Breast epithelium (tissue), 4 donors: ENCODE measurements at regions not wholly inside any gene's neighbourhood (a gene's known extent, or its start where the extent isn't known, plus 50 kb on each side); places are given as distances from the start of the nearest gene placed in this dataset.
A peak's percentile ranks its signal among the peaks of the same experiment; 100 is the strongest.

Experiments used
- DNase-seq, 2 donors: peaks; one replicate each; pipeline ENCODE4 v3.0.0-alpha.2; 2019; ENCODE audit warnings: low spot score in 2 of 2
- H3K27ac ChIP-seq, 2 donors: fragments of 200-600 bp; sonication (generic) in 1 of 2; one replicate each; pipeline ENCODE4 v1.5.1; 2016 to 2019; ENCODE audit warnings: mild to moderate bottlenecking in 1 of 2
- H3K27me3 ChIP-seq, 2 donors: fragments of 200-600 bp; sonication (generic) in 1 of 2; one replicate each; pipeline versions ENCODE4 v1.5.1 to v1.6.0; 2017 to 2019; ENCODE audit warnings: control low read depth in 1 of 2, mild to moderate bottlenecking in 1 of 2
- H3K36me3 ChIP-seq: fragments of 200-600 bp; one replicate; pipeline ENCODE4 v1.5.1; 2019
- H3K4me1 ChIP-seq, 2 donors: fragments of 200-600 bp; sonication (generic); one replicate each; pipeline ENCODE4 v1.5.1; 2016 to 2019; ENCODE audit warnings: control low read depth in 1 of 2
- H3K4me3 ChIP-seq, 3 donors: fragments of 200-600 bp; sonication (generic); 1 replicate in 2 of 3; 2 replicates in 1 of 3; pipeline ENCODE4 v1.5.1; 2016 to 2019; ENCODE audit warnings: mild to moderate bottlenecking in 3 of 3, moderate library complexity in 2 of 3
- H3K9me3 ChIP-seq, 2 donors: fragments of 200-600 bp; sonication (generic) in 1 of 2; one replicate each; pipeline ENCODE4 v1.5.1; 2016 to 2019; ENCODE audit warnings: control low read depth in 1 of 2
- POLR2A ChIP-seq: fragments of 450-650 bp; IDR thresholded peaks from one replicate; pipeline ENCODE4 v1.6.1; 2016; ENCODE audit warnings: antibody characterized with exemption, mild to moderate bottlenecking, moderate library complexity
- POLR2AphosphoS5 ChIP-seq, 3 donors: sonication (generic); formaldehyde crosslinking; IDR thresholded peaks; one replicate each; pipeline ENCODE4 v1.6.1; 2017; ENCODE audit warnings: antibody characterized with exemption in 3 of 3
- intact Hi-C: fragments of 100-400 bp; cut with DNase I; formaldehyde crosslinking; loops from one replicate; pipeline ENCODE4 v1.15.1; 2023; ENCODE audit warnings: low total_unique reads
- TF ChIP-seq, protein P1 (sequence below), 3 donors: fragments of 450-650 bp; IDR thresholded peaks; one replicate each; pipeline ENCODE4 v1.5.1; 2016 to 2017; ENCODE audit warnings: antibody characterized with exemption in 3 of 3, mild to moderate bottlenecking in 3 of 3, moderate library complexity in 3 of 3

DNA sequence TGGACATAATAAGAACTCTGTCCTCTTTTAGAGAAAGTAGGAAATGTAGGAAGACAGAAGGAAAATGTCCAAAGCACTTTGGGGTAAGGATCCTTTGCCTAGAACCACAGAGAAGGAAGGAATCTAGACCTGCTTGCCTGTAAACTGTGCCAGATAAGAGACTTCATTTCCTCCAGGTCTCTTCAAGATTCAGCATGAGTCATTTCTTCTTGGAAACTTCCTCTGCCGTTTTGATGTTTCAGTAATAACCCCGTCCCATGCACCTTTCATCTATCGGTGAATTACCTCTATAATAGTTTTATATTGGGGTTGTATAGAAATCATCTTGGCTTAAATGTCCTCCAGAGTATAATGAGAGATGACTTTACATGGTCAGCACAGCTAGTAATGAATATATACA, 63.2 kb upstream of the LRATD1 start:
- TF ChIP-seq POLR2AphosphoS5 (IDR thresholded peaks at IDR 0.05) (no peak), POLR2A (no peak)
- TF ChIP-seq, protein P1, sequence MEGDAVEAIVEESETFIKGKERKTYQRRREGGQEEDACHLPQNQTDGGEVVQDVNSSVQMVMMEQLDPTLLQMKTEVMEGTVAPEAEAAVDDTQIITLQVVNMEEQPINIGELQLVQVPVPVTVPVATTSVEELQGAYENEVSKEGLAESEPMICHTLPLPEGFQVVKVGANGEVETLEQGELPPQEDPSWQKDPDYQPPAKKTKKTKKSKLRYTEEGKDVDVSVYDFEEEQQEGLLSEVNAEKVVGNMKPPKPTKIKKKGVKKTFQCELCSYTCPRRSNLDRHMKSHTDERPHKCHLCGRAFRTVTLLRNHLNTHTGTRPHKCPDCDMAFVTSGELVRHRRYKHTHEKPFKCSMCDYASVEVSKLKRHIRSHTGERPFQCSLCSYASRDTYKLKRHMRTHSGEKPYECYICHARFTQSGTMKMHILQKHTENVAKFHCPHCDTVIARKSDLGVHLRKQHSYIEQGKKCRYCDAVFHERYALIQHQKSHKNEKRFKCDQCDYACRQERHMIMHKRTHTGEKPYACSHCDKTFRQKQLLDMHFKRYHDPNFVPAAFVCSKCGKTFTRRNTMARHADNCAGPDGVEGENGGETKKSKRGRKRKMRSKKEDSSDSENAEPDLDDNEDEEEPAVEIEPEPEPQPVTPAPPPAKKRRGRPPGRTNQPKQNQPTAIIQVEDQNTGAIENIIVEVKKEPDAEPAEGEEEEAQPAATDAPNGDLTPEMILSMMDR (IDR thresholded peaks at IDR 0.05): no peak
- intact Hi-C loops: loop anchor here (5.0 kb wide), 1 partner anchor 328 kb away; no protein-coding TSS in a partner anchor
- H3K36me3 ChIP-seq: no peaks in the 10 kb centered on the region
- no peak overlapping the region for H3K27ac ChIP-seq
- no peaks in the 10 kb centered on the region for H3K9me3 ChIP-seq
- no peaks in the 10 kb centered on the region for H3K27me3 ChIP-seq
- no peak for DNase-seq
- H3K4me1 ChIP-seq: no peaks in the 10 kb centered on the region
- H3K4me3 ChIP-seq: no peak overlapping the region

DNA sequence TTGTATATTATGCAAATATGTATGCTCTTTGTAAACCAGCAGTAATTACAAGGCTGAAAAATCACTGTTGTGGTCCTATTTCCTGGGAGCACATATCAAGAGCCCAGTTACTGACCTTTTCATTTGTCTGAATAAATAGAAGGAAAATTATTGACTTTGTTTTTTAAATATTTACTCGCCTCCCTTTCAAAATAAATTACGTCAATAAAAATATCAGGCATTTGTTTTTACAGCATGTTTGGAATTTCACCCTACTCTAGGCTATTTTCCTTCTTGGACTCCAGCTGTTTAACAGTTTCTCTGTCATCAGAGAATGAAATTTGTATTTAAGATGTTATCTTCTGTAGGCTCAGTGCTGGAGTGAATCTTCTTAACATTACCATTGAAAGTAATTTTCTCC, 59.9 kb upstream of the LRATD1 start:
- H3K4me3 ChIP-seq: no peak overlapping the region
- DNase-seq: no peak
- H3K27ac ChIP-seq: no peak overlapping the region
- no peaks in the 10 kb centered on the region for H3K4me1 ChIP-seq
- no peaks in the 10 kb centered on the region for H3K27me3 ChIP-seq
- H3K9me3 ChIP-seq: no peaks in the 10 kb centered on the region
- TF ChIP-seq POLR2AphosphoS5 (IDR thresholded peaks at IDR 0.05) (no peak), POLR2A (no peak)
- TF ChIP-seq, protein P1 (IDR thresholded peaks at IDR 0.05): no peak
- H3K36me3 ChIP-seq: no peaks in the 10 kb centered on the region
- intact Hi-C loops: no loop called here

DNA sequence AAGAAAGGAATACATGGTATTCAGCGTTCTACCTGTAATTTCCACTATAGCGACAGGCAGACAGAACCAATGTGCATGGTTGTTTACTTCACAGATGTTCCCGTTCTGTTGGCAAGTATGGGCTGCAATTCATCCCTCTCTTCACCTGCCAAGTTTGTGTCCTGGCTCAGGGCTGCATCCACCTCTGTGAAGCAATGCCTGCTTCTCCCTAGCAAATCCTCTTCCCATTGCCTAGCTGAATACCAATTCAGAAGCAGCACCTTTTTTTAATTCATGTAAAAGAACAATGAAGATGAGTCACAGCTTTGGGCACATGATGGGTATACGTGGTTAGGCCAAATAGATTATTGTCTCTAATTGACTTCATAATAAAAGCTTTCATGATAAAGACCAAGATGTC, 54.7 kb upstream of the LRATD1 start:
- peak in 1 of 2 donors; percentile 34 for DNase-seq
- intact Hi-C loops: no loop called here
- TF ChIP-seq POLR2A (no peak), POLR2AphosphoS5 (IDR thresholded peaks at IDR 0.05) (no peak)
- TF ChIP-seq, protein P1 (IDR thresholded peaks at IDR 0.05): no peak
- Histone ChIP-seq H3K4me3 (no peak overlapping the region), H3K27ac (peak overlapping the region in 1 of 2 donors; percentile 33), H3K9me3 (no peaks in the 10 kb centered on the region), H3K4me1 (no peaks in the 10 kb centered on the region), H3K27me3 (no peaks in the 10 kb centered on the region), H3K36me3 (no peaks in the 10 kb centered on the region)
